Stimulated activated CD4-positive, alpha-beta T cell treated with anti-CD3 and anti-CD28 coated beads, TNF-alpha, amount 100 ng/mL, for 4 hours (primary cell): ENCODE measurements at regions not wholly inside any gene's neighbourhood (a gene's known extent, or its start where the extent isn't known, plus 50 kb on each side); places are given as distances from the start of the nearest gene placed in this dataset.

Experiments
- DNase-seq, 3 experiments: peaks; one replicate each; pipeline ENCODE4 v3.0.0-alpha.2; 2020; ENCODE audit warnings: low read depth in 3 of 3

DNA sequence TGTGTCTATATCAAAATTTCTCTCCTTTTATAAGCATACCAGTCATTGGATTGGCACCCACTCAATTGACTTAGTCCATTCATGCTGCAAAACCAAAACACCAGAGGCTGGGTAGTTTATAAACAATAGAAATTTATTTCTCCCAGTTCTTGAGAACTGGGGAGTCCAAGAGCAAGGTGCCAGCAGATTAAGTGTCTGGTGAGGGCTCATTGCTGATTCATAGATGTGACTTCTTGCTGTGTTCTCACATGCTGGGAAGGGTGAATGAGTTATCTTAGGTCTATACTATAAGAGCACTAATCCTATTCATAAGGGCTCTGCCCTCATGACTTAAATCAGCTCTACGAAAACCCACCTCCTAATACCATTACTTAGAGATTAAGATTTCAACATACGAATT is 501.4 kb downstream of the EPM2A start:
- DNase-seq, result no peak

- no peak for DNase-seq
Observed at GRCh38 chr6:145235207-145235606, 500.1 kb downstream of the EPM2A start.

- DNase-seq, result no peak
Observed at GRCh38 chr6:145238787-145239186, 496.5 kb downstream of the EPM2A start.

DNA sequence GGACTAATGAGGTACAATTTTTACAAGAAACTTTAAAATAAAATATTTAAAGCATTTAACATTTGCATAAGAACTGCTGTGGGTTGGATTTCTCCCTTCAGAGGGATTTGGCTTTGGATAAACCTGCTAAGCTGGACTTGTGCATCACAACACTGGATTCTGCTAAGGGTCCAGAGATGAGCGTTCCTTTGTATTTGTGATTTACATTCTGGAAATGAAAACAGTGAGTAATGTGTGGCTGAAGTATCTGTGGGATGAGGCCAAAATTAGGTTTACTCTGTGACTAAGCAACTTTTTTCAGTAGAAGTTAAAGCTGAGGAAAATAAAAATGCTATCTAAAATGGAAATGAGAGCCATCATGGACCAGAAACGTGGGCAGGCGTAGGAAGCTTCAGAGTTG is 494.3 kb downstream of the EPM2A start:
- no peak for DNase-seq

DNA sequence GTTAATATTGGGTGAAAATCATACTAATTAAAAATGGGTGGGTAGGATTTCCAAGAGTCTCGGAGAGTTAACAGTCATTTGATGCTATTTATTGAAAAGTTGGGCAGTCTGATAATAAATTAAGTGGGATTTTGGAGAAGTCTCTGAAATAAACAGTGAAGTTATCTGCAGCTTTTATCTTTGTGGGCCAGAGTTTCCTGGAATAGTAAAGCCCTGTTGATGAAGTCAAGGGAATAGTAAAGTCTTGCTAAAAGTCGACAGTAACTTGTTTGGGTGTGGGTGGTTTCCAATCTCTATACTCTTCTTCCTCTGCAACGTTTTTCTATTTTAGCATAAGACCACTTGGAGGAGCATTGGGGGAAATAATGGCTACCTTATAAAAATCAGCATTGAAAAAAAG is 493.6 kb downstream of the EPM2A start:
- DNase-seq, result no peak

DNA sequence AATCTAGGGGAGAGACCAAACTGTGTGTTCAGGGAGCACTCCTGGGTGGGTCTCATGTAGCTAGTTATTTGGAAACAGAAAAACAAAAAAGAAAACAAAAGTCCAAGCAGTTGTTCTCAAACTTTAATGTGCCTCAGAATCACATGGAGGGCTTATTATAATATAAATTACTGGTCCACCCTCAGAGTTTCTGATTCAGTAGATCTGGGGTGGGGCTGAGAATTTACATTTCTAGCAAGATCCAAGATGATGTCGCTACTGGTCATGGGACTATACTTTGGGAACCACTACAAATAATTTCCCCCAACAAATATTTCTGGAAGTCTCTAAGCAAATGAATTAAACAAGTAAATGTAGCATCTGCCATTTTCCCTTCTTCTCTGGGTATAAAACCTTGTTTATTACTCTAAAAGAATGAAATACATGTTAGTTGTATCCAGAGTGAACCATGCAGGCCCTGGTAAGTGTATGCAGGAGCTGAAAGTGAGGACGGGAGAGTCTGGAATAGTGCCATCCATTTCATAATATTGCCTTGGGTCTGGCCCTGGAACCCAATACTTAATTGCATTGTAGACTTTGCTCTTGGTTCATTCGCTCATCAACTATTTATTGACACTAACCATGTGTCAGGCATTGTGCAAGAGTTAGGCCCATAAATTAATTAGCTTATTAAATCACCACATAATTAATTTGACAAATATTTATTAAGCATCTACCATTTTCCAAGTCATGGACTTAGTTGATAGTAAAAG is 490.8 kb downstream of the EPM2A start:
- DNase-seq, result no peak

DNA sequence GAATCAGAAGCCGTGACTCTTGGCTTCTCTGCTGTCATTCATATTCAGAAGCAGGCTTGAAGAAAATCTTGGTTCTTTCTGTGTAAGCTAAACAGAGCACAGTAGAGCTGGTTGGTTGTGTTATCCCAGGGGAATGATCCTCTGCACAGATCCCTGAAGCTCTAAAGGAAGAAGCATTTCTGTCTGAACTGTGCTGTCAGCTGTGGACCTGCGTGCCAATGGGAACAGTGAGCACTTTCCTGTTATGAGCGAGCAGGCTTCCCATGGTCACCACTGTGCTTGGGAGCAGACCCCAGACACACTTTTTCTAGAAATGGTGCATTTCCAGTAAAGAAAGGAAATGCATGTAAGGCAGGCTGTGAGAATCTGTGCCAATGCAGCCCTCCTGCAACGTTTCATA is 490.2 kb downstream of the EPM2A start:
- no peak for DNase-seq

GRCh38 chr6:145247692-145248419 is 487.5 kb downstream of the EPM2A start:
- no peak for DNase-seq

GRCh38 chr6:145250436-145250835 is 484.9 kb downstream of the EPM2A start:
- DNase-seq, result no peak

- no peak for DNase-seq
Observed at GRCh38 chr6:145252737-145253136, 482.6 kb downstream of the EPM2A start.

- no peak for DNase-seq
Observed at GRCh38 chr6:145254649-145255401, 480.5 kb downstream of the EPM2A start.

- no peak for DNase-seq
Observed at GRCh38 chr6:145257704-145258103, 477.6 kb downstream of the EPM2A start.

- no peak for DNase-seq
Observed at GRCh38 chr6:145258122-145258521, 477.2 kb downstream of the EPM2A start.

DNA sequence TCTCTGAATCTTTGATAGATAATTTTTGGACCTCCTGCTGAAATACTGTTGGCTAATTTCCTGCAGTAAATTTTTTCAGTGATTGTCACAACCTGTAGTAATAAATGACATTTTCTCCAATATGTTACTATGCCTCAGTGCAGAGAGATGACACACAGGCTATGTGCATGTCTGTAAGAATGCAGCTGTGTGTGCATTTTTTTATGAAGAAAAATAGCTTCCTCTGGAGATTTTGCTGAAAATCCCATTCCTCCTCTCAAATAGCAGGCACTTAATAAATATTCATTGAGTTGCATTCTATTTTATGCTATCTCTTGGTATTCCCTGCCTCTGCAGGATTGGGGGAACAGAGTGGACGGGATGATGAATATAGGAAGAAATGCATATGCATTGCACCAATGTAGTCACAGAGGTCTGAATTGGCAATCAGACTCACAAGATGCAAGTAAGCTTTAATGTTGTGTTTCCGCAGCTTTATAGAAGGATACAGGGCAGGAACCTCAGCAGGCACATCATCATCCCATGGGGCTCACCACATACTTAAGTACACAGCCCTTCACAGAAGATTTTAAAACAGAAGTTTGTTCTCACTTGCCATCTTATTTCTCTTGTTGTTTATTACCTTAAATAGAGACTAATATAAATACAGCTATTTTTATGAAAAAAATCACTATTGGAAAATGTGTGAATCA is 474.7 kb downstream of the EPM2A start:
- no peak for DNase-seq

GRCh38 chr6:145261758-145262157 is 473.6 kb downstream of the EPM2A start:
- no peak for DNase-seq

- DNase-seq, result no peak
Observed at GRCh38 chr6:145262771-145263170, 472.5 kb downstream of the EPM2A start.

- DNase-seq, result no peak
Observed at GRCh38 chr6:145263778-145264211, 471.5 kb downstream of the EPM2A start.

- DNase-seq, result no peak
Observed at GRCh38 chr6:145266432-145267075, 468.8 kb downstream of the EPM2A start.

DNA sequence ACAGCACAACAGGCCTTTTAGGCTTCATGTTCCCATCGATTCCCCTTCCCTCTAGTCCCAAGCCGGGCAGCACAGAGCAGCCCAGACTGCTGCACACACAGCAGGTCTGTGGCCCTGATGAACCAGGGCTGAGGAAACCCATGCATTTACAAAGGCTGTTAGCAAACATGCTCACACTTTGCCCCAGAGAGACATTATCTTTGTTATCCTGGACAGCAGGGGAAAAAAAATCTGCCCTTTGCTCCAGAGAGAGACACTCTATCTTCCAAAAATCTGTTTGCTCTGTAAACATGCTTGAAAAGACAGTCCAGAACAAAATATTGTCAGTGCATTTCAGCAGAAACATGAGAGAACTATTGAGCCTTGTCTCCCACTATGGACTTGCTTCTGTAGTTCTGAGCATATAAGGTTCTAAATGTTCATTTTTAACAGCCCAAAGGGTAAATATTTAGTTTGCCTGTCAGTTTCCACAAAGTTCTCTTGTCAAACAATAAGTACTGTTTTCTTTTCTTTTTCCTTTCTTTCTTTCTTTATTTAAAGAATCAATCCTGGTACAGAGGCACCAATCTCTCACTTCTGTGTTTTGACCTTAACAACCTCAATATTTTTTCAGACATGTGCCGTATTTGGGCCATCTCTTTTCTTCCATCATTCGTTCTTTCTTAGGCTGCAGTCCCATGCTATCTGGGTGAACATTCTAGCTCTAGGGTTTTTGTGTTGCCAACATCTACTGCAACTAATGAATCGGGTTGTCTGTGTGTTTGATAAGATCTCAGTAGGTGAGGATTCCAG is 468.0 kb downstream of the EPM2A start:
- DNase-seq, result no peak

GRCh38 chr6:145270464-145270863 is 464.9 kb downstream of the EPM2A start:
- DNase-seq, result no peak

GRCh38 chr6:145271040-145271439 is 464.3 kb downstream of the EPM2A start:
- no peak for DNase-seq
